ENCODE measurements at regions not wholly inside any gene's neighbourhood (a gene's known extent, or its start where the extent isn't known, plus 50 kb on each side); places are given as distances from the start of the nearest gene placed in this dataset.

- no peaks in the 10 kb centered on the region for H3K4me1 ChIP-seq (ENCODE audit: control insufficient read depth, extremely low read depth, insufficient read depth, low read length)
- H2AFZ ChIP-seq (ENCODE audit: low read length): no peak overlapping the region
- H3K9me3 ChIP-seq (ENCODE audit: control insufficient read depth, insufficient read depth, low read depth, low read length): no peaks in the 10 kb centered on the region
- H3K9ac ChIP-seq (ENCODE audit: insufficient read depth, low read length): no peak overlapping the region
- no peaks in the 10 kb centered on the region for H3K36me3 ChIP-seq (ENCODE audit: control insufficient read depth, insufficient read depth, low read length)
- TF ChIP-seq EZH2 (IDR thresholded peaks at IDR 0.05; ENCODE audit: low read length, missing control alignments) (no peak), CTCF (conservative IDR thresholded peaks at IDR 0.05 in 1 of 2, IDR thresholded peaks at IDR 0.05 in 1 of 2; ENCODE audit: low read depth in 1 of 2, low read length in 2 of 2) (no peak)
- H3K27ac ChIP-seq (ENCODE audit: insufficient read depth, low read length): no peak overlapping the region
- no peaks in the 10 kb centered on the region for H3K27me3 ChIP-seq (ENCODE audit: control insufficient read depth, insufficient read depth, low read length)
- H3K4me3 ChIP-seq (replicated peaks in 1 of 4; ENCODE audit: control extremely low read depth in 1 of 4, insufficient read depth in 1 of 4, low read depth in 3 of 4, low read length in 4 of 4): no peak overlapping the region
- DNase-seq (ENCODE audit: low read depth in 2 of 2): no peak
- H3K79me2 ChIP-seq (ENCODE audit: control insufficient read depth, insufficient read depth, low read length): no peaks in the 10 kb centered on the region
- H3K4me2 ChIP-seq (ENCODE audit: extremely low read depth, insufficient read depth, low read length): no peak overlapping the region
- no peaks in the 10 kb centered on the region for H4K20me1 ChIP-seq (ENCODE audit: control insufficient read depth, extremely low read depth, insufficient read depth, low read length)
Observed at GRCh38 chr5:18051953-18052352, 417.7 kb downstream of the TAF11L14 start.

- no peak overlapping the region for H3K4me3 ChIP-seq (replicated peaks in 1 of 4; ENCODE audit: control extremely low read depth in 1 of 4, insufficient read depth in 1 of 4, low read depth in 3 of 4, low read length in 4 of 4)
- no peak for TF ChIP-seq EZH2 (IDR thresholded peaks at IDR 0.05; ENCODE audit: low read length, missing control alignments)
- no peak for TF ChIP-seq CTCF (conservative IDR thresholded peaks at IDR 0.05 in 1 of 2, IDR thresholded peaks at IDR 0.05 in 1 of 2; ENCODE audit: low read depth in 1 of 2, low read length in 2 of 2)
- no peaks in the 10 kb centered on the region for H3K4me1 ChIP-seq (ENCODE audit: control insufficient read depth, extremely low read depth, insufficient read depth, low read length)
- no peak overlapping the region for H3K9ac ChIP-seq (ENCODE audit: insufficient read depth, low read length)
- H3K4me2 ChIP-seq (ENCODE audit: extremely low read depth, insufficient read depth, low read length): no peak overlapping the region
- no peak overlapping the region for H3K27ac ChIP-seq (ENCODE audit: insufficient read depth, low read length)
- no peaks in the 10 kb centered on the region for H3K27me3 ChIP-seq (ENCODE audit: control insufficient read depth, insufficient read depth, low read length)
- H3K9me3 ChIP-seq (ENCODE audit: control insufficient read depth, insufficient read depth, low read depth, low read length): no peaks in the 10 kb centered on the region
- no peak overlapping the region for H2AFZ ChIP-seq (ENCODE audit: low read length)
- no peaks in the 10 kb centered on the region for H4K20me1 ChIP-seq (ENCODE audit: control insufficient read depth, extremely low read depth, insufficient read depth, low read length)
- DNase-seq (ENCODE audit: low read depth in 2 of 2): no peak
- no peaks in the 10 kb centered on the region for H3K79me2 ChIP-seq (ENCODE audit: control insufficient read depth, insufficient read depth, low read length)
- H3K36me3 ChIP-seq (ENCODE audit: control insufficient read depth, insufficient read depth, low read length): no peaks in the 10 kb centered on the region
Observed at GRCh38 chr5:18052569-18052968, 418.3 kb downstream of the TAF11L14 start.

GRCh38 chr5:18057725-18058124 lies 423.5 kb downstream of the TAF11L14 start:
- no peak overlapping the region for H3K4me3 ChIP-seq (replicated peaks in 1 of 4; ENCODE audit: control extremely low read depth in 1 of 4, insufficient read depth in 1 of 4, low read depth in 3 of 4, low read length in 4 of 4)
- H3K9ac ChIP-seq (ENCODE audit: insufficient read depth, low read length): no peak overlapping the region
- H3K9me3 ChIP-seq (ENCODE audit: control insufficient read depth, insufficient read depth, low read depth, low read length): no peaks in the 10 kb centered on the region
- H3K27ac ChIP-seq (ENCODE audit: insufficient read depth, low read length): no peak overlapping the region
- no peaks in the 10 kb centered on the region for H3K79me2 ChIP-seq (ENCODE audit: control insufficient read depth, insufficient read depth, low read length)
- no peak overlapping the region for H3K4me2 ChIP-seq (ENCODE audit: extremely low read depth, insufficient read depth, low read length)
- H3K4me1 ChIP-seq (ENCODE audit: control insufficient read depth, extremely low read depth, insufficient read depth, low read length): no peaks in the 10 kb centered on the region
- no peaks in the 10 kb centered on the region for H3K27me3 ChIP-seq (ENCODE audit: control insufficient read depth, insufficient read depth, low read length)
- no peaks in the 10 kb centered on the region for H3K36me3 ChIP-seq (ENCODE audit: control insufficient read depth, insufficient read depth, low read length)
- no peak for DNase-seq (ENCODE audit: low read depth in 2 of 2)
- no peak overlapping the region for H2AFZ ChIP-seq (ENCODE audit: low read length)
- TF ChIP-seq EZH2 (IDR thresholded peaks at IDR 0.05; ENCODE audit: low read length, missing control alignments) (no peak), CTCF (conservative IDR thresholded peaks at IDR 0.05 in 1 of 2, IDR thresholded peaks at IDR 0.05 in 1 of 2; ENCODE audit: low read depth in 1 of 2, low read length in 2 of 2) (no peak)
- no peaks in the 10 kb centered on the region for H4K20me1 ChIP-seq (ENCODE audit: control insufficient read depth, extremely low read depth, insufficient read depth, low read length)
